Body of pancreas (tissue), 4 donors: ENCODE measurements at regions not wholly inside any gene's neighbourhood (a gene's known extent, or its start where the extent isn't known, plus 50 kb on each side); places are given as distances from the start of the nearest gene placed in this dataset.

ENCODE experiments used
- CTCF ChIP-seq, 7 experiments: fragments of 450-650 bp in 4 of 7; fragments of 200-600 bp in 3 of 7; sonication (generic) in 3 of 7; IDR thresholded peaks; one replicate each; pipeline ENCODE4 v1.5.1; 2016 to 2019; ENCODE audit warnings: antibody characterized with exemption in 7 of 7
- POLR2A ChIP-seq, 3 donors: fragments of 450-650 bp; IDR thresholded peaks; one replicate each; pipeline ENCODE4 v1.6.1; 2016; ENCODE audit warnings: antibody characterized with exemption in 3 of 3, mild to moderate bottlenecking in 2 of 3

DNA sequence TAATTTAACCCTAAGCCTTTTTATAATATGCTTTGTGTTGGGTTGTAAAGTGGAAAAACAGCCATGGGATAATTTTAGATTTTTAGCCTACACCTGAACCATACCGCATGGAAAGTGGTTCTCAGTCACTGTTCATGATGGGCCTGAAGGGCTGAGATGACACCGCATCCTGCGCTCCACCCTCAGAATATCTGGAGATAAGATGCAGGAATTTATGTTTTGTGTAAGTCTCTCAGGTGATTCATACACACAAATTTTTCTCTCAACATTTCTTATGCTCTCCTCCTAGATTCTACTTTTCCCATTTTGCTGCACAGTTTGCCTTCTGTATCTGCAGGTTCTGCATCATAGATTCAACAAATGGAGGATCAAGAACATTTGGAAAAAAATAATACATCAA is 191.3 kb upstream of the PHACTR1 start:
- TF ChIP-seq CTCF (IDR thresholded peaks at IDR 0.05), result no peak
- TF ChIP-seq POLR2A (IDR thresholded peaks at IDR 0.05), result no peak
